Neural progenitor cell (in vitro differentiated cells): ENCODE measurements at regions not wholly inside any gene's neighbourhood (a gene's known extent, or its start where the extent isn't known, plus 50 kb on each side); places are given as distances from the start of the nearest gene placed in this dataset.

Experiments used
- CTCF ChIP-seq: fragments of 200-600 bp; sonication (generic); IDR thresholded peaks from 2 replicates; pipeline ENCODE4 v1.5.1; 2017; ENCODE audit warnings: antibody characterized with exemption, mild to moderate bottlenecking
- EZH2 ChIP-seq: fragments of 200-600 bp; sonication (generic); IDR thresholded peaks from 2 replicates; pipeline ENCODE4 v1.6.1; 2017; ENCODE audit warnings: antibody characterized with exemption, mild to moderate bottlenecking, moderate library complexity

DNA sequence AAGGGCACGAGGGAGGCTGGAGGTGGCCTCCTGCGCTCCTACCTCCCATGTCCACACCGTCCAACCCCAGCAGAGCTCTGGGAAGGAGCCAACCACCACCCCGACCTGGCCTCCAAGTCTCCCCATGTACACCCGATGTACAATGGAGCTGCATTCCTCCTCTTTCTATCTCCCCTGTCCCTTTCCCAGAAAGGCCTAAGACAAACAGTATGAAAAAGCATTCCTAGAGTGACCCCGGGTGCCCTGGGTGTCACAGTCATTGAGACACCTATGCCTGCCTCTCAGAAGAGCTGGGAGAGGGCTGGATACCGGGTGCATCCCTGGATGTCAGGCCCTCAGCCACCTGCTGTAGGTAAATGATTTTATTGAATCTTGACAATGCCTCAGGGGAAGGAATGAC, 248.1 kb downstream of the EMX2 start:
- TF ChIP-seq CTCF (no peak), EZH2 (no peak)
